22Rv1 (cell line): ENCODE measurements at regions not wholly inside any gene's neighbourhood (a gene's known extent, or its start where the extent isn't known, plus 50 kb on each side); places are given as distances from the start of the nearest gene placed in this dataset.

Source experiments
- CTCF ChIP-seq: fragments of 450-650 bp; IDR thresholded peaks from 2 replicates; pipeline ENCODE4 v1.5.1; 2017; ENCODE audit warnings: mild to moderate bottlenecking
- ZFX ChIP-seq: fragments of 450-650 bp; IDR thresholded peaks from 2 replicates; pipeline ENCODE4 v1.6.1; 2017; ENCODE audit warnings: antibody characterized with exemption, borderline replicate concordance

GRCh38 chr4:17283832-17284231 is 228.1 kb downstream of the QDPR start:
- TF ChIP-seq ZFX (no peak), CTCF (no peak)
